ENCODE measurements at regions not wholly inside any gene's neighbourhood (a gene's known extent, or its start where the extent isn't known, plus 50 kb on each side); places are given as distances from the start of the nearest gene placed in this dataset.

- no peak for DNase-seq
Measured at GRCh38 chr9:107541523-107541922, 52.0 kb upstream of the KLF4 start.

GRCh38 chr9:107540164-107540561 lies 50.6 kb upstream of the KLF4 start:
- no peak for DNase-seq

- DNase-seq = no peak
Measured at GRCh38 chr9:107539427-107540163, 50.0 kb upstream of the KLF4 start.
